ENCODE measurements at regions not wholly inside any gene's neighbourhood (a gene's known extent, or its start where the extent isn't known, plus 50 kb on each side); places are given as distances from the start of the nearest gene placed in this dataset.

DNA sequence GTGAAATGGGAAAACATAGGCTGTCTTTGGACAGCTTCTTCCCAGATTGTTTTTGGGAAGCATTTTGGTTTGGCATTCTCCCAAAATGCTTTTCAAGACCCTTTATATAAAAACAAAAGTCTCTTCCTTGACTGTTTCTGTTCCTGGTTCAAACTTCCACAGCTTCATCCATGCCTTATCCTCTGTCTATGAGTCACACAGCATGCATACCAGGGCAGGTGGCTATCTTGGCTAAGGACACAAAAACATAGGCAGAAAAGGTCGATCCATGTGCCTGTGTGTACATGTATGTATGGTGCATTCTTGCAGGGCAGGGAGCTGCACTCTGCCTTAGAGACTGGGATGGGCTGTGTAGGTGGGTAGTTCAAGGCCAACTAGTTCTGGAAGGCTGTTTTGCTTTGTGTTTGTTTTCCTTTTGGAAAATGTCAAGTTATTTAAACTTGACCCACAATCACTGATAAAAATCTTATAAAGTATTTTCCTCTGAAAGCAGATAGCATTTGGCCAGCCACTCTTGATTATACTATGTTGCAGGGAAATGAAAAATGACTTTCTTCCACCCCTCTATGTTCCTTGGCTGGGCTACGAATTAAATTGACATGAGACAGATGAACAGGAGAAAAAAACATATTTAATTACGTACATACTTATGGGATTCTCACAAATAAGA, 437.0 kb downstream of the SIPA1L2 start:
- no peak for DNase-seq
- Histone ChIP-seq H3F3A (ENCODE audit: insufficient read depth, low read length) (no peaks in the 10 kb centered on the region), H3K4me1 (ENCODE audit: low read length) (no peaks in the 10 kb centered on the region), H3K36me3 (replicated peaks; ENCODE audit: insufficient read depth, low read length) (no peaks in the 10 kb centered on the region), H3K4me3 (ENCODE audit: low read length) (no peak overlapping the region), H3K9ac (ENCODE audit: low read length) (no peak overlapping the region), H3K9me2 (replicated peaks; ENCODE audit: insufficient read depth, low read length) (no peaks in the 10 kb centered on the region), H4K20me1 (ENCODE audit: insufficient read depth, low read length) (no peaks in the 10 kb centered on the region), H3K27ac (ENCODE audit: low read length) (no peak overlapping the region), H3K9me3 (replicated peaks; ENCODE audit: insufficient read depth, low read length) (no peaks in the 10 kb centered on the region), H3K4me2 (ENCODE audit: low read depth, low read length) (no peak overlapping the region), H2AFZ (ENCODE audit: low read length) (no peak overlapping the region), H3K27me3 (replicated peaks; ENCODE audit: insufficient read depth, low read length) (no peaks in the 10 kb centered on the region), H3K79me2 (ENCODE audit: low read length) (no peaks in the 10 kb centered on the region)
- TF ChIP-seq EZH2 (optimal IDR thresholded peaks at IDR 0.05; ENCODE audit: low read depth, low read length) (no peak), CTCF (IDR thresholded peaks at IDR 0.05; ENCODE audit: low read length) (no peak), EZH2phosphoT487 (IDR thresholded peaks at IDR 0.05; ENCODE audit: low read length) (no peak)

- Histone ChIP-seq H3K9ac (ENCODE audit: low read length) (no peak overlapping the region), H4K20me1 (ENCODE audit: insufficient read depth, low read length) (no peaks in the 10 kb centered on the region), H3K4me1 (ENCODE audit: low read length) (no peaks in the 10 kb centered on the region), H3K27me3 (replicated peaks; ENCODE audit: insufficient read depth, low read length) (no peaks in the 10 kb centered on the region), H3K27ac (ENCODE audit: low read length) (no peak overlapping the region), H2AFZ (ENCODE audit: low read length) (no peak overlapping the region), H3K36me3 (replicated peaks; ENCODE audit: insufficient read depth, low read length) (no peaks in the 10 kb centered on the region), H3K79me2 (ENCODE audit: low read length) (no peaks in the 10 kb centered on the region), H3K4me3 (ENCODE audit: low read length) (no peak overlapping the region), H3F3A (ENCODE audit: insufficient read depth, low read length) (no peaks in the 10 kb centered on the region), H3K9me2 (replicated peaks; ENCODE audit: insufficient read depth, low read length) (no peaks in the 10 kb centered on the region), H3K4me2 (ENCODE audit: low read depth, low read length) (no peak overlapping the region), H3K9me3 (replicated peaks; ENCODE audit: insufficient read depth, low read length) (no peaks in the 10 kb centered on the region)
- DNase-seq: no peak
- TF ChIP-seq CTCF (IDR thresholded peaks at IDR 0.05; ENCODE audit: low read length) (no peak), EZH2 (optimal IDR thresholded peaks at IDR 0.05; ENCODE audit: low read depth, low read length) (no peak), EZH2phosphoT487 (IDR thresholded peaks at IDR 0.05; ENCODE audit: low read length) (no peak)
These were observed 438.4 kb downstream of the SIPA1L2 start for GRCh38 chr1:232191560-232191959.

GRCh38 chr1:232188318-232188717, 441.6 kb downstream of the SIPA1L2 start:
- Histone ChIP-seq H3K9me2 (replicated peaks; ENCODE audit: insufficient read depth, low read length) (no peaks in the 10 kb centered on the region), H2AFZ (ENCODE audit: low read length) (no peak overlapping the region), H4K20me1 (ENCODE audit: insufficient read depth, low read length) (no peaks in the 10 kb centered on the region), H3K27ac (ENCODE audit: low read length) (no peak overlapping the region), H3F3A (ENCODE audit: insufficient read depth, low read length) (no peaks in the 10 kb centered on the region), H3K9me3 (replicated peaks; ENCODE audit: insufficient read depth, low read length) (no peaks in the 10 kb centered on the region), H3K4me3 (ENCODE audit: low read length) (no peak overlapping the region), H3K4me2 (ENCODE audit: low read depth, low read length) (no peak overlapping the region), H3K36me3 (replicated peaks; ENCODE audit: insufficient read depth, low read length) (no peaks in the 10 kb centered on the region), H3K27me3 (replicated peaks; ENCODE audit: insufficient read depth, low read length) (no peaks in the 10 kb centered on the region), H3K79me2 (ENCODE audit: low read length) (no peaks in the 10 kb centered on the region), H3K4me1 (ENCODE audit: low read length) (no peaks in the 10 kb centered on the region), H3K9ac (ENCODE audit: low read length) (no peak overlapping the region)
- TF ChIP-seq EZH2 (optimal IDR thresholded peaks at IDR 0.05; ENCODE audit: low read depth, low read length) (no peak), CTCF (IDR thresholded peaks at IDR 0.05; ENCODE audit: low read length) (no peak), EZH2phosphoT487 (IDR thresholded peaks at IDR 0.05; ENCODE audit: low read length) (no peak)
- DNase-seq: no peak
